Smooth muscle cell (in vitro differentiated cells): ENCODE measurements at regions not wholly inside any gene's neighbourhood (a gene's known extent, or its start where the extent isn't known, plus 50 kb on each side); places are given as distances from the start of the nearest gene placed in this dataset.
"Not testable (repeated sequence)": the region's sequence is repeated elsewhere in the genome, so short reads cannot be mapped to it uniquely, and the experiment has no call there.

Experiments used
- DNase-seq: peaks from one replicate; lab custom pipeline; 2025; ENCODE audit not compliant: unreplicated experiment; lab: John Stamatoyannopoulos, UW
- H2AFZ ChIP-seq: fragments of 200-600 bp; sonication (generic); 2 replicates; pipeline ENCODE4 v1.6.0; 2016; ENCODE audit warnings: antibody characterized with exemption, low read depth, mild to moderate bottlenecking
- H3F3A ChIP-seq: fragments of 200-600 bp; sonication (generic); 2 replicates; pipeline ENCODE4 v1.6.0; 2017; ENCODE audit warnings: antibody characterized with exemption, low read depth
- H3K27ac ChIP-seq: fragments of 200-600 bp; sonication (generic); 2 replicates; pipeline ENCODE4 v1.5.1; 2016; ENCODE audit warnings: low read depth, mild to moderate bottlenecking
- H3K27me3 ChIP-seq: fragments of 200-600 bp; sonication (generic); 2 replicates; pipeline ENCODE4 v1.6.1; 2016; ENCODE audit warnings: low read depth, mild to moderate bottlenecking
- H3K36me3 ChIP-seq: fragments of 200-600 bp; sonication (generic); 2 replicates; pipeline ENCODE4 v1.5.1; 2016; ENCODE audit warnings: low read depth
- H3K4me1 ChIP-seq: fragments of 200-600 bp; sonication (generic); 2 replicates; pipeline ENCODE4 v1.5.1; 2016; ENCODE audit warnings: low read depth
- H3K4me2 ChIP-seq: fragments of 200-600 bp; sonication (generic); 2 replicates; pipeline ENCODE4 v1.6.0; 2016; ENCODE audit warnings: mild to moderate bottlenecking
- H3K4me3 ChIP-seq: fragments of 200-600 bp; sonication (generic); 2 replicates; pipeline ENCODE4 v1.5.1; 2016; ENCODE audit warnings: mild to moderate bottlenecking
- H3K79me2 ChIP-seq: fragments of 200-600 bp; sonication (generic); 2 replicates; pipeline ENCODE4 v1.6.0; 2016; ENCODE audit warnings: low read depth, mild to moderate bottlenecking
- H3K9ac ChIP-seq: fragments of 200-600 bp; sonication (generic); 2 replicates; pipeline ENCODE4 v1.6.0; 2016; ENCODE audit warnings: low read depth
- H3K9me3 ChIP-seq: fragments of 200-600 bp; sonication (generic); replicated peaks from 2 replicates; pipeline ENCODE4 v1.5.1; 2016; ENCODE audit warnings: low read depth
- H4K20me1 ChIP-seq: fragments of 200-600 bp; sonication (generic); 2 replicates; pipeline ENCODE4 v1.6.0; 2016; ENCODE audit warnings: low read depth
- CTCF ChIP-seq: fragments of 200-600 bp; sonication (generic); IDR thresholded peaks from 2 replicates; pipeline ENCODE4 v1.5.1; 2017; ENCODE audit warnings: borderline replicate concordance, mild to moderate bottlenecking, antibody characterized with exemption; ENCODE audit not compliant: insufficient read depth, poor library complexity, severe bottlenecking
- WGBS: methylation state at CpG from one replicate; pipeline ENCODE4 v1.1.7; 2016; ENCODE audit warnings: low lambda C conversion rate; 5-methylcytosine and 5-hydroxymethylcytosine counted together

GRCh38 chr5:44099643-44100042 lies 289.6 kb downstream of the FGF10 start:
- no peaks in the 10 kb centered on the region for H3K27me3 ChIP-seq
- H3K9me3 ChIP-seq, result no peaks in the 10 kb centered on the region
- no peak for TF ChIP-seq CTCF
- H2AFZ ChIP-seq, result no peak overlapping the region
- DNase-seq, result no peak
- 89% methylated on average over 2 of the region's 2 CpGs for WGBS
- no peak overlapping the region for H3K9ac ChIP-seq
- no peaks in the 10 kb centered on the region for H3K4me1 ChIP-seq
- H4K20me1 ChIP-seq, result no peaks in the 10 kb centered on the region
- no peak overlapping the region for H3K4me3 ChIP-seq
- H3K27ac ChIP-seq, result no peak overlapping the region
- H3K79me2 ChIP-seq, result no peaks in the 10 kb centered on the region
- no peaks in the 10 kb centered on the region for H3F3A ChIP-seq
- H3K4me2 ChIP-seq, result no peak overlapping the region
- no peaks in the 10 kb centered on the region for H3K36me3 ChIP-seq

GRCh38 chr5:44089424-44090144 lies 299.6 kb downstream of the FGF10 start:
- H3K36me3 ChIP-seq, result no peaks in the 10 kb centered on the region
- H2AFZ ChIP-seq, result no peak overlapping the region

GRCh38 chr5:44085083-44085482 lies 304.1 kb downstream of the FGF10 start:
- Histone ChIP-seq H3F3A (no peaks in the 10 kb centered on the region), H3K9me3 (no peaks in the 10 kb centered on the region), H3K36me3 (no peaks in the 10 kb centered on the region), H3K27me3 (no peaks in the 10 kb centered on the region), H3K4me2 (no peak overlapping the region), H3K4me3 (no peak overlapping the region), H2AFZ (no peak overlapping the region), H3K9ac (no peak overlapping the region), H4K20me1 (no peaks in the 10 kb centered on the region), H3K27ac (no peak overlapping the region), H3K79me2 (no peaks in the 10 kb centered on the region), H3K4me1 (no peaks in the 10 kb centered on the region)
- TF ChIP-seq CTCF, result no peak
- no peak for DNase-seq

More at GRCh38 chr5:44089424-44090144, 299.6 kb downstream of the FGF10 start:
- no peak overlapping the region for H3K4me3 ChIP-seq
- H4K20me1 ChIP-seq, result no peaks in the 10 kb centered on the region
- no peak overlapping the region for H3K4me2 ChIP-seq
- H3K27ac ChIP-seq, result no peak overlapping the region
- H3K9ac ChIP-seq, result no peak overlapping the region
- H3K79me2 ChIP-seq, result no peaks in the 10 kb centered on the region
- no peaks in the 10 kb centered on the region for H3K4me1 ChIP-seq
- H3K27me3 ChIP-seq, result no peaks in the 10 kb centered on the region
- 94% methylated on average over 1 of the region's 1 CpG for WGBS
- H3K9me3 ChIP-seq, result no peaks in the 10 kb centered on the region
- DNase-seq, result no peak
- TF ChIP-seq CTCF, result no peak
- H3F3A ChIP-seq, result no peaks in the 10 kb centered on the region

- H4K20me1 ChIP-seq, H3K4me2 ChIP-seq, H3K4me1 ChIP-seq, H3K27me3 ChIP-seq, H3F3A ChIP-seq, H3K9me3 ChIP-seq, H3K4me3 ChIP-seq, H3K9ac ChIP-seq, H3K27ac ChIP-seq, DNase-seq, H3K79me2 ChIP-seq, H3K36me3 ChIP-seq, H2AFZ ChIP-seq: not testable (repeated sequence)
- 97% methylated on average over 21 of the region's 21 CpGs for WGBS
Observed at GRCh38 chr5:44074547-44074946, 314.7 kb downstream of the FGF10 start.
